Globus pallidus (tissue), 1 donor: ENCODE measurements at regions not wholly inside any gene's neighbourhood (a gene's known extent, or its start where the extent isn't known, plus 50 kb on each side); places are given as distances from the start of the nearest gene placed in this dataset.
"Not testable (repeated sequence)": the region's sequence is repeated elsewhere in the genome, so short reads cannot be mapped to it uniquely, and the experiment has no call there.

Experiments
- DNase-seq: peaks from one replicate; pipeline ENCODE4 v3.0.0-alpha.2; 2015; ENCODE audit warnings: low spot score

- DNase-seq = no peak
Observed at GRCh38 chr5:159784993-159785392, 131.3 kb upstream of the ADRA1B start.

- DNase-seq = no peak
Observed at GRCh38 chr5:159785656-159786055, 130.6 kb upstream of the ADRA1B start.

GRCh38 chr5:159786201-159786600 is 130.1 kb upstream of the ADRA1B start:
- no peak for DNase-seq

GRCh38 chr5:159786901-159787691 is 129.2 kb upstream of the ADRA1B start:
- DNase-seq = no peak

- no peak for DNase-seq
Observed at GRCh38 chr5:159787837-159788236, 128.4 kb upstream of the ADRA1B start.

- no peak for DNase-seq
Observed at GRCh38 chr5:159788835-159789331, 127.4 kb upstream of the ADRA1B start.

GRCh38 chr5:159792180-159792579 is 124.1 kb upstream of the ADRA1B start:
- DNase-seq = no peak

GRCh38 chr5:159797261-159797970 is 118.9 kb upstream of the ADRA1B start:
- no peak for DNase-seq

GRCh38 chr5:159799701-159800100 is 116.6 kb upstream of the ADRA1B start:
- DNase-seq = no peak

GRCh38 chr5:159800131-159800840 is 116.0 kb upstream of the ADRA1B start:
- no peak for DNase-seq

- DNase-seq = no peak
Observed at GRCh38 chr5:159801303-159801702, 115.0 kb upstream of the ADRA1B start.

- DNase-seq = no peak
Observed at GRCh38 chr5:159802661-159803060, 113.6 kb upstream of the ADRA1B start.

- DNase-seq = no peak
Observed at GRCh38 chr5:159804121-159804520, 112.2 kb upstream of the ADRA1B start.

- peak; percentile 70 for DNase-seq
Observed at GRCh38 chr5:159805021-159805420, 111.3 kb upstream of the ADRA1B start.

- DNase-seq = not testable (repeated sequence)
Observed at GRCh38 chr5:159807135-159807534, 109.1 kb upstream of the ADRA1B start.

- no peak for DNase-seq
Observed at GRCh38 chr5:159807586-159807985, 108.7 kb upstream of the ADRA1B start.

- DNase-seq = no peak
Observed at GRCh38 chr5:159811712-159812111, 104.6 kb upstream of the ADRA1B start.

GRCh38 chr5:159812759-159813158 is 103.5 kb upstream of the ADRA1B start:
- DNase-seq = not testable (repeated sequence)

- no peak for DNase-seq
Observed at GRCh38 chr5:159814222-159814621, 102.1 kb upstream of the ADRA1B start.

- DNase-seq = no peak
Observed at GRCh38 chr5:159814805-159815585, 101.3 kb upstream of the ADRA1B start.

GRCh38 chr5:159817262-159818029 is 98.8 kb upstream of the ADRA1B start:
- no peak for DNase-seq
